ENCODE measurements at regions not wholly inside any gene's neighbourhood (a gene's known extent, or its start where the extent isn't known, plus 50 kb on each side); places are given as distances from the start of the nearest gene placed in this dataset.
A peak's percentile ranks its signal among the peaks of the same experiment; 100 is the strongest.
"Not testable (repeated sequence)": the region's sequence is repeated elsewhere in the genome, so short reads cannot be mapped to it uniquely, and the experiment has no call there.

DNA sequence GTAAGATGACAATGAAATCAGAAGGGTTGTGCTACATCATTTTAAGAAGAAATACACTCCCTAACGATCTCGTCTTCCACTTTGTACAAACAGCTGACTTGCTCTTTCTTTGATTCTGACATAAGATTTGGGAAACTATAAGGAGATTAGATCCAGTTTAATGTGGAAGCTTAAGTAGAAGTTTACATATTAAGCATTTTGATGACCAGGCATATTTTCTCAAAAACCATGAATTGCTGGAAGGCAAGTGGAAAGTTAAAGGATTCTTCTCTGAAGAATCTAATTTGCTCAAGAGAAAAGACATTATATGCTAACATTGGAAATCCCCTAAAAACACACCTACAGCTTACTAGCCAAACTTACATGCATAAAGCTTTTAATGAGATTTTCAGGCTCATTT is 531.9 kb upstream of the PTPRD start:
- DNase-seq (ENCODE audit: low read depth) = no peak

DNA sequence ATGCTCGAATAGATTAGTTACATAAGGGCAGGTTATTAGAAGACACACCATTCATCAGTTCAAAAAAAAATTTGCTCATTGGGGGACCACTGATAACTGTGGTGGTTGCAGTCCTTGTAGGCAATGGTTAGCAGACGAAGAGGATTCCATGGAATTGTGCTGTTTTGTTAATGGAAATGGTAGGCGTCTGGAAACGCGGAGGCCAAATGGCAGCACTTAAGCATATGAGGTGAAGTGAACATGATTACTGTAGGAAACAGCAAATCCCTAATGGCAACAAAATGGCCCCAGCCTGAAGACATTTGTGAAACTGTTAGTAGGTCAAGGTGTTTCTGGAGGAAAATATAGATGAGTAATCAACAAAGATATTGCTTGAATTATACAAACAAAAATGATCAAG is 535.4 kb upstream of the PTPRD start:
- DNase-seq (ENCODE audit: low read depth) = no peak

DNA sequence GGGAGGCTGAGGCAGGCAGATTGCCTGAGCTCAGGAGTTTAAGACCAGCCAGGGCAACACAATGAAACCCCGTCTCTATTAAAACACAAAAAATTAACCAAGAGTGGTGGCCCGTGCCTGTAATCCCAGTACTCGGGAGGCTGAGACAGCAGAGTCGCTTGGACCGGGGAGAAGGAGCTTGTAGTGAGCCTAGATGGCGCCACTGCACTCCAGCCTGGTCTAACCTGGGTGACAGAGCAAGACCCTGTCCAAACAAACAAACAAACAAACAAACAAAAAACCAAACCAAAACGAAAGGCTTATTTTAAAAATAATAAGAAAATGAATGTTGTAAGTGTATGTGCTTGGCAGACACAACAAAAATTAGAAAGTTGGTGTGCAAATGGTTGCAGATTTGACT is 536.3 kb upstream of the PTPRD start:
- no peak for DNase-seq (ENCODE audit: low read depth)

DNA sequence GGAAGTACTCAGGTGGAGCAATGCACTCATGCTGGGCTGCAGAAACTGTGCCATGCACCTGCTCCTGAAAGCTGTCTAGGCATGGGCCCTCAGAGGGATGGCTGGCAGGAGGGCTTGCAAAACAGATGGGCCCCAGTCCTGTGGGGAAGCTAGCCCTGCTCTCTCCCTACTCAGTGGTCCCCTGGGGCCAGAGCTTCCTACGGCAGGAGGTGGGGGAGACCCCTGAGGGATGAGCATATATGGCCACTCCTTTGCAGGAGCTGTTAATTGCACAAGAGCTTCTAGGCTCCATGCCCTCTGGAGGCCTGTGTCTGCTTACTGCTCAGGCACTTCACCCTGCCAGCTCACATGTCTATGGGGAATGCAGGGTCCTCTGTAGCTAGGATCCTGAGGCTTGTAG is 545.3 kb upstream of the PTPRD start:
- no peak for DNase-seq (ENCODE audit: low read depth)

DNA sequence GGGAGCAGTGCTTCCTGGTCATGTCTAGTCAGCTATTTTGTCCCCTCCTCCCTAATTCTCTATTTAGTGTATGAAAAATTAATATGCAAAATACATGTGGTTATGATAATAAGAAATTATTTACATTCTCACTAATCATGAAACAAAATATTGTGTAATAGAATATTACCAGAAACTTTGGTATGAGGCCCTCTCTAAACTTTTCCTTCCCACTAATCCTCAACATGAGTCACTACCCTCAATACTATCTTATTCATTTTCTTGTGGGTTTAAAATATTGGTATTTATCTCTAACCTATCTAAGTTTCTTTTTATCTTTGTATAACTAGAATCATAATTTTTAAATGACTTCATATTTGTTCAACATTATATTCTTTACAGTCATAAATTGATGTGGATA is 545.9 kb upstream of the PTPRD start:
- DNase-seq (ENCODE audit: low read depth) = no peak

DNA sequence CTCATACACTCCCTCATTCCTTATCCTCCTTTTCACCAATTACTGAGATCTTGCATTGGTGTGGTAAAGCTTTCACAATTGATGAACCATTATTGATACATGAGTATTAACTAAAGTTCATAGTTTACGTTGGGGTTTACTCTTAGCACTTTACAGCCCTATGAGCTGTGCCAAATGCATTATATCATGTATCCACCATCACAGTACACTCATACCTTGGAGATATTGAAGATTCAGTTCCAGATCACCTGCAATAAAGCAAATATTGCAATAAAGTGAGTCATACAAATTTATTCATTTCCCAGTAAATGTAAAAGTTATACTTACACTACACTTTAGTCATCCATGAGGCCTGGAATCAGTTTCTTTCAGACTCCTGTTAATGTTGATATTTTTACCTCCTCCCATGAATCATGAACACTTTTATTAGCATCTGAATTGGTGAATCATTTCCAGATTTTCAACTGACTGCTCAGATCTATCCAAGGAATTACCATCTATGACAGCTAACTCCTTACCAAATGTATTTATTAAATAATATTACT is 546.6 kb upstream of the PTPRD start:
- no peak for DNase-seq (ENCODE audit: low read depth)

DNA sequence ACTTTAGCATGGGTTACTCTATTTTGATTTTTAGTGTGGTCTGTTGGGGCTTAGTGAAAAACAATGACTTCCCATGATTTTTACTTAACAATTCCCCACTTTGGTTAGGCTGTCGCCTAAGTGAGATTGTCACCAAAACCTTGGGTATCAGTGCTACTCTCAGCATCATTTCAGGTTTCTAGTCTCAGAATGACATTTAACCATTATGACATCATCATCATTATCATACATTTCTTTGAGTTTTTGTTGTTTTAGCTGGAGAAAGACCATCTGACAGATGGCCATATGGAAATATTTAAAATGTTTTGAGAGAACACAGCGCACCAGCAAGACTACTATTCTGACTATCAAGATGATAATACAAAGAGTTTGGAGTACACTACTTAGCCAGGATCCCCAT is 551.0 kb upstream of the PTPRD start:
- DNase-seq (ENCODE audit: low read depth) = no peak

DNA sequence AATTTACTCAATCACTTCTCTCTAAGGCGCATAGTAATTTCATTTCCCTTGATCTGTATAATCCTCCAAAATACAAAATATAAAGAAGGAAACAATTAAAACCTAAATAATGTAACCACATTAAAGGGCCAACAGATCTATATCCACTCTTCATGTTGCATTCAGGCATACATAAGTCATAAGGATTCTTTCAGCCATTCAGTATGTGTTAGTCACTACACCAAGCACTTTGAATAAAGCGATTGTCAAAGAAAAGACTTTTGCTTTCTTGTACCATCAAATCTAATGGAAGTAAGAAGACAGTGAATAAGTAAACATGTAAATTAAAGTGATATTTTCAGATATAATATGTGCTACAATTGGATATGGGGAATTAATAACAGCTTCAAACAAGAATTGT is 569.2 kb upstream of the PTPRD start:
- DNase-seq (ENCODE audit: low read depth) = no peak

DNA sequence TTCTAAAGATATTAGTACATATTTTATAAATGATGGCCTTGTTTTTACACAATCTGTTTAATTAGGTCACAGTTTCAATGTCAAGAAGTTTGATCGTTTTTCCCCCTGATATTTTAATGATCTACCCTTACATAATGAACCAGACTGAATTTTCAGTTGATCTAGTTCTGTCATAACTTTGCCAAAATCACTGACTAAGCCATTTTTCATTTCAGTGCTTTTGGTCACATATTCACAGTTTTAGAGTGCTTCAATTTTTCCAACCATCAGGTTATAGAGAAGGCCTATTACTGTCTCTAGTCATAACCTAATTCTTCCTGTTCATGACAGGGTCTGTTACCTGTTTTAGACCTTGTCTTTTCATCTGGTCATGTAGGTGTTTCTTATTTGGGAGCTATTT is 577.9 kb upstream of the PTPRD start:
- no peak for DNase-seq (ENCODE audit: low read depth)

DNA sequence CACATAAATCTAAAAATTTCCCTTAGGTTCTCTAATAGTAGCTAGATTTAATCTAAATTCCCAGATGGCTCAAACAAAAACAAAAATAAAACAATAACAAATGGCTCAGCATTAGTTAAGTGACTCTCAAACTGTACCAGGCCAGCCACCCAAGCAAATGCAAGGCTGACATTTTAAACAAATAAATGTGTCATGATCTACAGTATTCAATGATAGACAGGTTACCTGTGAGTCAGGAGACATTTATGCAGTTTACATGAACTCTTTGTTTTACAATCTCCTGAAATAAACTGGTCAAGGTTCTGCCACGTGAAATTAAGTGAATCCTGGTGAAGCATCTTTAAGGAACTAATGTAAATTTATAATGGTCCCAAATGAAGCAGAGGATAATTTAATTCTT is 580.2 kb upstream of the PTPRD start:
- DNase-seq (ENCODE audit: low read depth) = no peak

DNA sequence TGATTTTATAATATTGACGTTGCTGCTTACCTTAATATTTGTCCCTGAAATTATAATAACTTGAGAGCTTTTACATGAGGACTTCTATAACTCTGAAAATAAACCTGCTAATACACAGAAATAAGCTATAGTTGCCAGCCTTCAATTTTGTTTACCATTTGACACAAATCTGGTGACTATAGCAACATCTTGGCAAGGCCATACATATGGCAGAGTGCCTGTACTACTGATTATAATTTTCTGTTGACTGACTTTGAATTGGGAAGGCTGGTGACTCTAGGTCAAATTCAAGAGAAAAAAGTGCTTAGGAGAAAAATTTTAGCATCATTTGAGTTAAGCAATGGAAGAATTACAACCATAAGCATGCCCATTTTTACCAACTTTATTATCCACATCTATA is 581.4 kb upstream of the PTPRD start:
- DNase-seq (ENCODE audit: low read depth) = no peak

DNA sequence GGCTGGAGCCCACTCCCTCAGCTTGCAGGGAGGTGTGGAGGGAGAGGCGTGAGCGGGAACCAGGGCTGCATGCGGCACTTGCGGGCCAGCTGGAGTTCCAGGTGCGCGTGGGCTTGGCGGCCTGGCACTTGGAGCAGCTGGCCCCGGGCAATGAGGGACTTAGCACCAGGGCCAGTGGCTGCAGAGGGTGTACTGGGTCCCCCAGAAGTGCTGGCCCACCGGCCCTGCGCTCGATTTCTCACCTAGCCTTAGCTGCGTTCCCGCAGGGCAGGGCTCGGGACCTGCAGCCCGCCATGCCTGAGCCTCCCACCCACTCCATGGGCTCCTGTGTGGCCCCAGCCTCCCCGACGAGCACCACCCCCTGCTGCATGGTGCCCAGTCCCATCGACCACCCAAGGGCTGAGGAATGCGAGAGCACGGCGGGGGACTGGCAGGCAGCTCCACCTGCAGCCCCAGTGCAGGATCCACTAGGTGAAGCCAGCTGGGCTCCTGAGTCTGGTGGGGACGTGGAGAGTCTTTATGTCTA is 584.1 kb upstream of the PTPRD start:
- not testable (repeated sequence) for DNase-seq (ENCODE audit: low read depth)

DNA sequence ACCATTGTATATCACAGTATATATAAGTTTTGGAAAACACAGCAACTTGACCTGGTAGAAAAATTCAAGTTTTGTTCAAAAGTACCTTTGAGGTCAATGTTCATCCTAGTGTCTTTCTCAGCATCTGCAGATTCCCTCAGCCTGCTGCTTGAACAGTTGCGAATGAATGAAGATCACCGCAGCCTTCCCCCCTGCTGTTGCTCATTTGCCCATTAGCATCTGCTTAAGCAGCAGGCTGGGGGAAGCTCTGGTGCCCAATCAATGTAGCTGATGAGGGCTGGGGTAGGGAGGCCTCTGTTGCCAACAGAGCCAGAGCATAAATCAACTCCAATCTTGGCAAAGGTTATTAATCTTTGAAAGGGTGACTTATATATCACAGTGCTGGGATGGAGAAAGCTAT is 586.5 kb upstream of the PTPRD start:
- no peak for DNase-seq (ENCODE audit: low read depth)

DNA sequence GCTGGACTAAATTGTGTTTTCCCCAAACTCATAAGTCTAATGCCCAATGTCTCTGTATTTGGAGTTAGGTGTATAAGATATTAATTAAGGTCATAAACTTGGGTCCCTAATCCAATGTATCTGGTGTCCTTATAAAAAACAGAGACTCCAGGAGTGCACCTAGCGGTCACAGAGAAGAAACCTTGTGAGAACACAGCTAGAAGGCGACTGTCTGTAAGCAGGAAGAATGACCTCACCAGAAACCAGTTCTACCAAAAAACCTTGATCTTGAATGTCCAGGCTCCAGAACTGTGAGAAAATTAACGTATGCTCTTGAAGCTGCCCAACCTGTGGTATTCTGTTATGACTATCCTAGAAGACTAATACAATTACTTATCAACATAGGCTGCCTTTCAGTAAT is 591.7 kb upstream of the PTPRD start:
- DNase-seq (ENCODE audit: low read depth) = no peak

DNA sequence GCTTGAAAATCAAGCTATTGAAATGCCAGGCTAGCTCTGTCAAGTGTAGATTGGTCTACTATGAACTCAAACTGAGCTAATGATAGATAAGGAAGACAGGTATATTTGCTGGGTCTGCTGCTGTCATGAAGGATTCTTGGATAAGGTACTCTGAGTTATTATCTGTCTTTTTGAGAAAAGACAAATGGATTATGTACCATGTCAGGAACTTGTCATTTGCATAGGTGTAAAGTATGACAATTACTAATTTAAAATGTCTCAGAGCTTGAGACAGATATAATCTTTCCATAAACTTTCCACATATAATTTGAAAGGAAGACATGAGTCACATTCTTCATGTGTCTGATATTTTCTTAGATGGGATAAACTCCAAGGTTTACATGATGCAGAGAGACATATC is 594.1 kb upstream of the PTPRD start:
- no peak for DNase-seq (ENCODE audit: low read depth)

DNA sequence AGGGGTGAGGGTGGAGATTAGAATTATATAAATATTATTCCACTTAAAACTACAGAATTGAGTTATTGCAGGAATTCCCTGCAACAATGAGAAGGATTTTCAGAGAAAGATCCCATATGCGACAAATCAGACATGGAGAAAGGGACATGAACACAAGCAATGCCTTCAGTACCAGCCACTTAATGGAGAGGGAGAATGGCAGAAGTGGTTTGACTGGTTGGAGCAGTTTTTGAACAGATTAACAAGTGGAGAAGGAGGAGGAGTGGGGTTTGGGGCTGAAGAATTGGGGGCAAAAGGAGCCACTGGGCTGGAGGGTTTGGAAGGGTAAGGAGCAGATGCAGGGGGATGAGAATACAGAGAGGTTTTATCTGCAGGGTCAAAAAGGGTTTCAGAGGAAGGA is 620.9 kb upstream of the PTPRD start:
- no peak for DNase-seq (ENCODE audit: low read depth)

DNA sequence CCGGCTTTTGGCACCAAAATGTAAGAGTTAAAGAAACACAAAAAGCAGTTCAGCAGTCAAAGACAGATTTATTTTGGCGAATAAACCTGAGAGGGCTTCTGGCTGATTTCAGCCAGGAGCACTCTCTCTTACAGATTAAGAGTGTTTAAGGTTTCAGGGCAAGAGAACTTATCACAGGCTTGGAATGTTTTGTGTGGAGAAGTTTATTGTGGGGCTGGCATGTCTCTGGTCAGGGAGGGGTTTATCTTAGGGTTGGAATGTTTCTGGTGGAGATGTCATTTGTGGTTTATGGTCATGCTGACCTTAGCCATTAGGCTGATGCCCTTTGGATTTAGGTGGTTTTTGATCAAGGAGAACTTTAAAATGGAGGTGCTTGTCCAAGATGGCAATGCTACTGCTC is 622.3 kb upstream of the PTPRD start:
- no peak for DNase-seq (ENCODE audit: low read depth)

DNA sequence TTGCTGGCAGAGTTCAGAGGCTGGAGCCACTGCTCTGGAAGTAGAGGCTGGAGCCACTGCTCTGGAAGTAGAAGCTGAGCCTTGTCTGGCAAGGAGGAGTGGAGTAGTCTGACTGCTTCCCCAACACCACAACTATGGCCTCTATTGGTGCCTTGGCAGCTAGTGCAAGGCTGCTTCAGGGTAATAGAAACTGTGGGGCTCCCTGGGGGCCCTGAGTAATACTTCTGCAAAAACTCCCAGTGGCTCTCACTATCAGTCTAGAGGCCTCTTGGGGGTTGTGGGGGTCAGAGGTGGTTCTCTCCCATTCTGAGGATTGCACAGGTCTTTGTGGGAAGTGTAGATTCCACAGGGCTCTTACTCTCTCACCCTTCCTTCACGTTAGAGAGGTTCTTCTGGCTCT is 629.0 kb upstream of the PTPRD start:
- no peak for DNase-seq (ENCODE audit: low read depth)

DNA sequence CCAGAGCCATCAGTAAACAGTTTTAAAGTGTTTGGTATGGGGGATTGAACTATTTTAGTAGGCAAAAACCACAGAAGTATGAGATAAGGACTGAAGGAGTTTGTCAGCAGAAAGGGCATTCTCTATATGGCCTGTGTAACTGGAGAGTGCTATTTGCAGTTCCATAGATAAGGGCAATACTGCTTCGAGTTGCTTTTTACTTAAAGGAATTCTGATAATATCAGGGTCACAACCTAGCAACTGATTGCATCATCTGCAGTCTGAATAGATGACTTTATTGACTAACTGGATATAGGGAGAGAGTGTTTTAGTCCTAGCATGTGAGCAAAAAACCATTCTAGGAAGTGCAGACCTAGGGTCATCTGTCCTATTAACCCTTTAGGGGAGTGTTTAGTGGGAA is 645.2 kb upstream of the PTPRD start:
- DNase-seq (ENCODE audit: low read depth) = no peak

DNA sequence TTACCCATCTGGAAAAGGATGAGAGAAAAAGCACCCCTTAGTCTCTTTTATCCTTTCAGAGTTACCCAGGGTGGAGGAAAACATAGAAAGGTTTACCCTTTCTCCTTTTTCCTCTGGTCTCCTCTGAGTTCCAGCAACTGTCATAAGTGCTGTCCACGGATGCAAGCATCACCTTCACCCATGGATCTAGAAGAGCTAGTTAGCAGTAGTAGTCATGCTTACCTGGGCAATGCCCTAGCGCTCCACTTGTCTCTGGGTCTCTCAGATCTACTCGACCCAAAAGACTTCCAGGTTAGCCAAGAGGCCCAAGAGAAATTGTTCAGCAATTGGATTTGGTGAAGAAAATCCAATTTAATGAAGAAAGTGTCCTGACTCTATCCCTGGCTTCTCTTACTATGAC is 656.2 kb upstream of the PTPRD start:
- no peak for DNase-seq (ENCODE audit: low read depth)

DNA sequence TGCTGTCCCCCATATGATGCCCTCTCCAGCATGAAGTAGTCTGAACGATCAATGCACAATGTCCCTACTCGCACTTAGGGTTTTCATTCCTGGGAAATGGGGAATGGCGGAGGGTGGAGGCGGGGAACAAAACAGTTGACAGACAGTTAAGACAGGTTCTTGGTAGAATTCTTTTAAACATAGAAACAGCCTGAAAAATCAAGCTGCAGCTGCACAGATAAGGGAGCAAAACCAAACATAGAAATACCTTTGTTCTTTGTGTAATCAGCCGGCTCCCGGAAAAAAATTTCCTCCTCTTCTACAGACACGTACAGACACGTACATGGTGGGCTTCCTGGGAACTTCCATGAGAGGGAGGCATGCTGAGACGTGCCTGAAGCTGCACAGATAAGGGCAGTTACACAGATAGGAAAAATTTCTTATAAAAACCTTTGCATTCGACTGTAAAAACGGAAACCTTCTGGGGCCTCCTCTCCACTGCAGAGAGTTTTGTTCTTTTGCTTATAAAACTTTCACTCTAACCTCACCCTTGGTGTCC is 662.4 kb upstream of the PTPRD start:
- DNase-seq (ENCODE audit: low read depth) = no peak

DNA sequence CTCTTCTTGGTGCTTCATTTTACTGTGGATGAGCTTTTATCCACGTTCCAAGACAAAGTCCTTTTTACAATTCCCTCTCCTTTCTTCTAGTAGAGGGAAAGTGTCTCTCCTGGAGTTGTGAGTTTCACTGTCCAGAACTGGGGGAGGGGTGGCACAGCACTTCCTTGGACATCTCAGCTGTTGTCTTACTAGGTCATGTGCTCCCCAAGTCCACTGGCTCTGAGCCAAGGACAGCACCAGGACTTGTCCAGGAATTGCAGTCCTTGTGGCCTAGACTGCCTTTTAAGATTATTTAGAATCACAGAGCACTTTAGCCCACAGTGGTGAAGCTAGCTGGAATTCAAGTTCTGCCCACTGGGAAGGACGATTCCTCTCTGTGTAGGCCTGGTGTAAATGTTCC is 700.2 kb upstream of the PTPRD start:
- DNase-seq (ENCODE audit: low read depth) = peak; percentile 2

DNA sequence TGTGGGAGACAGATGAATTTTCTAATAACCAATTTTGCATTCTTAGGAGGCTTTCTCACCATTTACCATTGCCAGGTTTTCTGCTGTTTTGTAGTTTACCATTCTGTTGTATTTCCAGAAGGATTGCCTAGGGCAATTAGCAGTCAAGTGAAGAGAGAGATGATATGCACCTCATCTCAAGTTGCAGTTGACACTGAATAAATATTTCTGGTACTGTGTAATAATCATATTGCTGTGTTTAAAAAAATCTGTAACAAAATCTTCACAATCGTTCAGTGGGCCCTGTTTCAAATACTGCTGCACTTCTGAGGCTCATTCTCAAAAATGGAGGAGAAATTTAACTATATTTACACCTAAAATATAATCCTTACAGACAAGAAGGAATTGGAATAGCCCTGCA is 706.1 kb upstream of the PTPRD start:
- no peak for DNase-seq (ENCODE audit: low read depth)

DNA sequence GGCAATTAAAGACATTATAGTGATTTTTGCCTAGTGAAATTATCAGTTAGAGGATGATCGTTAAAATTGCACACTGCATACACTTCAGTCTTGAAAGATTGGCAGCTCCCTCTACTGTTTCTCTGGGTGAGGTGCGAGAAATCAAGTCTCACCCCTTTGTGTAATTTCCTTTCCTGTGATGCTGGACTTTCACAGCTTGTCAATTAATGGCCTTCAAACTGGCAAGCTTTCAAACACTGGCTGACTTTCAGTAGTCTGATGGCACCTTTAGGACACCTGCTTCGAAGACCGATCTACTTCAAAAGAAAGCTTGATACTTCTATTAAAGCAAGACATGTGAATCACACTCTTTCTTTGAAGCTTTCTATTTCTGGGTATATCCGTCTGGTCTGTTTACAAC is 706.7 kb upstream of the PTPRD start:
- peak; percentile 2 for DNase-seq (ENCODE audit: low read depth)

Data from renal cortical epithelial cell (primary cell).